ENCODE measurements at regions not wholly inside any gene's neighbourhood (a gene's known extent, or its start where the extent isn't known, plus 50 kb on each side); places are given as distances from the start of the nearest gene placed in this dataset.

DNA sequence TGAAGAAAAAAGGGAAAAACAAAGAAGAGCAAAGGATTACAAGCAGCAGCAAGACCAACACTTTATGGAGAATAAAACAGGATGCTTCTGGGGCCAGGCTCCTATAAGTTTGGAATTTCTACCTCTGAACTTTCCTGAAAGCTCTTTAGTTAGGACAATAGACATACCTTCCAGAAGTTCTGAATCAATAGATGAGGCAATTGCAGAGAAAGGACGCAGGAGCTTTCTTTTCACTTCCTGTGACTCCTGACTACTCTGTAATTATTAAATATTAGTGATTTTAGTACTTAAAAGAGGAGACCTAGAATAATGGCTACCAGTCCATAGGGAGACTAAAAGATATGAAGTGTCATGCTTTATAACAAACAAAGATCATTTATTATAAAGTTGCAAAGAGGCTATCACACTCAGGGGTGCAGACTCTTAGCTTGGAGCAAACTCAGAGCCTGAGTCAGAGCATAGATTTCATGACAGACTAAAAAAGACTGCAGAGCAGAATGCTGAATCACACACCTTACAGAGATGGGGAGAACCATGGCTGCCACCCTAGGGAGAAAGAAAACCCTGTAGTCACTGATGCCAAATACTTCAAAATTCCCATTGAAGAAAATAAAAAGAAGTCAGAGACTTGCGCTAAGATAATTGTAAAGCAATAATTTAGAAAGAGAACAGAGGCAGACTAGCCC, 52.5 kb upstream of the FAM136A start:
- TF ChIP-seq, protein P1, sequence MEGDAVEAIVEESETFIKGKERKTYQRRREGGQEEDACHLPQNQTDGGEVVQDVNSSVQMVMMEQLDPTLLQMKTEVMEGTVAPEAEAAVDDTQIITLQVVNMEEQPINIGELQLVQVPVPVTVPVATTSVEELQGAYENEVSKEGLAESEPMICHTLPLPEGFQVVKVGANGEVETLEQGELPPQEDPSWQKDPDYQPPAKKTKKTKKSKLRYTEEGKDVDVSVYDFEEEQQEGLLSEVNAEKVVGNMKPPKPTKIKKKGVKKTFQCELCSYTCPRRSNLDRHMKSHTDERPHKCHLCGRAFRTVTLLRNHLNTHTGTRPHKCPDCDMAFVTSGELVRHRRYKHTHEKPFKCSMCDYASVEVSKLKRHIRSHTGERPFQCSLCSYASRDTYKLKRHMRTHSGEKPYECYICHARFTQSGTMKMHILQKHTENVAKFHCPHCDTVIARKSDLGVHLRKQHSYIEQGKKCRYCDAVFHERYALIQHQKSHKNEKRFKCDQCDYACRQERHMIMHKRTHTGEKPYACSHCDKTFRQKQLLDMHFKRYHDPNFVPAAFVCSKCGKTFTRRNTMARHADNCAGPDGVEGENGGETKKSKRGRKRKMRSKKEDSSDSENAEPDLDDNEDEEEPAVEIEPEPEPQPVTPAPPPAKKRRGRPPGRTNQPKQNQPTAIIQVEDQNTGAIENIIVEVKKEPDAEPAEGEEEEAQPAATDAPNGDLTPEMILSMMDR (IDR thresholded peaks at IDR 0.05), result no peak
- no peak for TF ChIP-seq POLR2A (IDR thresholded peaks at IDR 0.05)
